Germinal center (tissue), 1 donor: ENCODE measurements at regions not wholly inside any gene's neighbourhood (a gene's known extent, or its start where the extent isn't known, plus 50 kb on each side); places are given as distances from the start of the nearest gene placed in this dataset.
"Not testable (repeated sequence)": the region's sequence is repeated elsewhere in the genome, so short reads cannot be mapped to it uniquely, and the experiment has no call there.

Source experiments
- DNase-seq: peaks from one replicate; pipeline ENCODE4 v3.0.0; 2012; ENCODE audit warnings: mixed read lengths, low spot score

DNA sequence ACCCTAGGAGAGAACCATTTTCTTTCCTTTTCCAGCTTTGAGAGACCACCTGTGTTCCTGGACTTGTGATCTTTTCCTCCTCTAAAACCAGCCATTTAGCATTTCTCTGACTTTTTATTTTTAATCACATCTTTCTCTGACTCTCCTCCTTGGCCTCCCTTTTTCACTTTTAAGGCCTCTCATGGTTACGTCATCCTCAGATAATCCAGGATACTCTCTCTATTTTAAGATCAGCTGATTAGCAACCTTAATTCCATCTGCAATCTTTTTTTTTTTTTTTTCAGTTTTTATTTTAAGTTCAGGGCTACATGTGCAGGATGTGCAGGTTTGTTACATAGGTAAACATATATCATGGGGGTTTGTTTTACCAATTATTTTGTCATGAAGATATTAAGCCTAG lies 54.0 kb downstream of the RFPL4B start:
- no peak for DNase-seq

DNA sequence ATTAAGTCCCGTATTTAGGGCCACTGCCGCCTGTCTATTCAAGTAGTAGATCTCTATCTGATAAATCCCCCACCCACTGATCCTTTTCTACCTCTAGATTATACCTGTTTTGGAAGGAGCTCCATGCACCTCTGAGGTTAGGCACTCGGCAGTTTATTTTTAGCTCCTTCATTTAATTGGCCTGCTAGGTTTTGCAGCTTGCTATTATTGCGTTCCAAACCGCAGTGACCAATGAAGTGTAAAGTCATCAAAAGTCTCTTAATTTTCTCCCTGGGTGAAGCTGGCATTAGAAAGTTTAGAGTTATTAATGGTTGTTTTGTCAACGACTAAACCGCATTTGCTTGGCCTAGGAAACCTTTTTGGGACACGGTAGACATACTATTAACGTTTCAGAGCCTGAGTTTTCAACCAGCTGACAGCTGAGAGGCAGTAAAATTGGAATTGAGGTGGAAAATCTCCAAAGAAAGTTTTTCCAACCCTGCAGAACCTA lies 60.0 kb downstream of the RFPL4B start:
- no peak for DNase-seq

DNA sequence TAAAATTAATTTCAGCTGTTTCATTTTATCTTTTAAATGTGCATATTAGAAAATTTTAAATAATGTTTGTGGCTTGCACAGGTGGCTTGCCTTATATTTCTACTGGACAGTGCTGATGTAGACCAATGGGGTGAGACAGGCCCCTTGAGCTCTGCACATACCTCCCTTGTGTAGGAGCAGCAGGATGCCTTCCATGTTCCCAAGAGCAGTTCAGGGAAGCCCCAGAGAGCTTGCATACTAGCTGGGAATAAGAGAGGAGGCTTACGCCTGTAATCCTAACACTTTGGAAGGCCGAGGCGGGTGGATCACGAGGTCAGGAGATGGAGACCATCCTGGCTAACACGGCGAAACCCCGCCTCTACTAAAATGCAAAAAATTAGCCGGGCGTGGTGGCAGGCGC lies 61.4 kb downstream of the RFPL4B start:
- DNase-seq: no peak

DNA sequence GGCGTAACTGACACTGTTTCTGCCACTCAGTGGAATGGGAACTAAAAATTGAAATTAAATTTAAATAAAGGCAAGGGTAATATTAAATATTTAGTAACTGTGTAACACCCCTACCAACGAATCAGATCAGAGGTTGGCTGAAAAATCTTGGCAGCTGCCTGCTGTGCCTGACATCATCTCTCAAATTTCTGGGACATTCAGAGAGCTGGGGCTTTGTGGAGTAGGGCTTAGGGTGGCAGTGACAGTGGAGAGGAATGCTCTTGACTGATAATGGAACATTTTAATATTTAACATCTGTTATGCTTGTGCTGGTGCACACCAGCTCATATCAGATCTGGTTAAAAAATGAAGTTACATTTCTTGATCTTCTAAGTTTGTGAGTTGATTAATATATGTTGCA lies 62.2 kb downstream of the RFPL4B start:
- no peak for DNase-seq

DNA sequence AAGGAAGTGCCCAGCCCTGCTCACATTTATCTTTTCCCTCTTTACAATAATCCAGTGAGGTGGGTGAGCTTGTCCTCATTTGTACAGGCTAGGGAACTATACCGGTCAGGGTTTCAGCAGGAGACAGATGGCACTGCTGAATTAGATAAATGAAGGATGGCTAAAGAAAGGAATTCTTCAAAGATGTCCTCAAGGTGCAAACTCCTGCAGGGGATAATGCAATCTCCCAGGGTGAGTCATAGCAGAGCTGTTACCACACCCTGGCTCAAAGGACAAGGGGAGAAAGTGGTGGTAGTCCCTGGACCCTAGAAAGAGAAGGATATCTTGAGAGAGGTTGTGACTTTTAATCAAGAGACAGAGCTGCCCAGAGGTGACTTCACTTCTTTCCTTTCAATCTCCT lies 66.7 kb downstream of the RFPL4B start:
- no peak for DNase-seq

DNA sequence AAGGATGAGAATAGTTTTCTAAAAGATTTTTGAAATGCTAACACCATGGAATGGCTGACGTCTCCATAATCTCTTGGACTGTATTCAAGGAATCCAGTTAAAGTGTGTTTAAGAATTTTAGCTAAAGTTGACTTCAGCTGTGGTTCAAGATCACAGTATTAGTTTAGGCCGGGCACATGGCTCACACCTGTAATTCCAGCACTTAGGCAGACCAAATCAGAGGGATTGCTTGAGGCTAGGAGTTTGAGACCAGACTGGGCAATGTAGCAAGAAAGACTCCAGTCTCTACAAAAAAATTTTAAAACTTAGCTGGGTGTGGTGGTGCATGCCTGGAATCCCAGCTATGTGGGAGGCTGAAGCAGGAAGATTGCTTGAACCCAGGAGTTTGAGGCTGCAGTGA lies 68.2 kb downstream of the RFPL4B start:
- no peak for DNase-seq

DNA sequence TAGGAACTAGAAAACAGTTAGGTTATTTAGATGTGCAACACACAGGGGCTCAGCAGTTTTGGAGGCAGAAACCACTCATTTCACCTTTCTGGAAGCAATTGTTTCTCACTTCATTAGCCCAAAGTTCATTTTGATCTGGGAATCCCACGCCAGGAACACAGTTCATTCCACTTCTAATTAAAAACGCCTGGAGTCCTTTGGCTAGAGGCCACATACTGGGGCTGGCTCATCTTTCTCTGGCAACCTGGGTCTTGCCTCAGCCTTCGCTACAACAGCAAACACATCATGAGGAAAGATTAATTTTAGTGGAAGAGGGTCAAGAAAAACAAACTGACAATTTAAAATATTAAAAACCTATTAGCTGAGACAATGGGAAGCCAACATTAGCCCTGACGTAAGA lies 69.7 kb downstream of the RFPL4B start:
- no peak for DNase-seq

DNA sequence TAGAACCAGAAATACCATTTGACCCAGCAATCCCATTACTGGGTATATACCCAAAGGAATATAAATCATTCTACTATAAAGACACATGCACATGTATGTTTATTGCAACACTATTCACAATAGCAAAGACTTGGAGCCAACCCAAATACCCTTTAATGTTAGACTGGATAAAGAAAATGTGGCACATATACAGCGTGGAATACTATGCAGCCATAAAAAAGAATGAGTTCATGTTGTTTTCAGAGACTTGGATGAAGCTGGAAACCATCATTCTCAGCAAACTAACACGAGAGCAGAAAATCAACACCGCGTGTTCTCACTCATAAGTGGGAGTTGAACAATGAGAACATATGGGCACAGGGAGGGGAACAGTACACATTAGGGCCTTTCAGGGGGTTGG lies 79.9 kb downstream of the RFPL4B start:
- DNase-seq: not testable (repeated sequence)

DNA sequence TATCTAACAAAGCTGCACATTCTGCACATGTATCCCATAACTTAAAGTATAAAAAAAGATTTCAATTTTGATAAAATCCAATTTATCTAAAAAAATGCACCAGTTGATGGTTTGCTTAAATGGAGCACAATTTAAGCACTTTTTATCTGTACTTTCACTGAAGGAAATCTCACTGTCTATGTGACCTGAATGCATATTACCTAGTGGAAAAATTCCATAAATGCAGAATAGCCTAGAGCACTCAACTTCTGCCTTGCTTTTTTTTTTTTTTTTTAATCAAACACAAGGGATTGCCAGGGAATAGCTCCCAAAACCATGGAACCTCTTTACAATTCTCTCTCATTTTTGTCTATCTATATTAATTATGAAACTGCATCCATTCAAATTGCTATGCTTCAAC lies 80.4 kb downstream of the RFPL4B start:
- no peak for DNase-seq

DNA sequence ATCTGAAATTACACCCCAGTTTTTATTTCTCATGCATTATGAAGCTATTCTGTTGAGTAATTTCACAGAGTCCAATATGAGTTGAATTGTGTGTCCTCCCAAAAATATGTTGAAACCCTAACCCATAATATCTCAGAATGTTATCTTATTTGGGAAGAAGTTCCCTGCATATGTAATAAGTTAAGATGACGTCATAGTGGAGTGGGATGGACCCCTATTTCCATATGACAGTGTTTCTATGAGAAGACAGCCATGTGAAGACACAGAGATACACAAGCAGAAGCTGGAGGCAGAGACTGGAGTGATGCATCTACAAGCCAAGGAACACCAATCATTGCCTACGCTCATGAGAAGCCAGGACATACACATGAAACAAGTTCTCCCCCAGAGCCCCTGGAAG lies 81.3 kb downstream of the RFPL4B start:
- DNase-seq: no peak

DNA sequence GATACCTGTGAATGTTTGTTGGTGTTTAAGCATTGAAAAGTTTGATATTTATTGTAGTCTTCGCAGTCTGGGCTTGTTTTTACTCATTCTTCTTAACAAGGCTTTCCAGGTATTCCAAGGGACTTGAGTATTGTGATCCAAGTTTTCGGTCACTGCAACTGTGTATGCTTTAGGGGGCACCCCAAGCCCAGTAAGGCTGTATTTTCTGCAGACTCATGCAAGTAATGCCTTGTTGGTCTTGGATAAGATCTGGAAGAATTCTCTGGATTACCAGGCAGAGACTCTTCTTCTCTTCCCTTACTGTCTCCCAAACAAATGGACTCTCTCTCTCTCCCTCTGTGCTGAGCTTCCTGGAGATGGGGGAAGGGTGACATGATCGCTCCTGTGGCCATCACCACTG lies 82.1 kb downstream of the RFPL4B start:
- DNase-seq: no peak

DNA sequence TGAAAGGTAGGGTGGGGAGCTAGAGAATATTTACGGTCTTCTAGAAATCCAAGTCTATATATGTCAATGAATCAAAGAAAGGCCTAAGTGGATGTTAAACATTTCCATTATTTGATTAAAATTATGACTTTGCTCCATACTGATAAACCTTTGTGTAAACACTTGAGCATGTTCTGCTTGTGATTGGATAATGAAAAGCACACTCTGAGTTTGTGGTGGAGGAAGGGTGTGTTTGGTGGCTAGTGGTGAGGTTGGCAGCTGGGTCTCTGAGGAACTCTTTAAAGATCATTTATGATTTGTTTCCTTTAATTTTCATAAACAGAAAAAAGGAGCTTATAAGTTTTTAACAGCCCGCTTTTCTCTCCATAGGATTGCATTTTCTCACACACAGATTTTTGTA lies 84.7 kb downstream of the RFPL4B start:
- DNase-seq: no peak

DNA sequence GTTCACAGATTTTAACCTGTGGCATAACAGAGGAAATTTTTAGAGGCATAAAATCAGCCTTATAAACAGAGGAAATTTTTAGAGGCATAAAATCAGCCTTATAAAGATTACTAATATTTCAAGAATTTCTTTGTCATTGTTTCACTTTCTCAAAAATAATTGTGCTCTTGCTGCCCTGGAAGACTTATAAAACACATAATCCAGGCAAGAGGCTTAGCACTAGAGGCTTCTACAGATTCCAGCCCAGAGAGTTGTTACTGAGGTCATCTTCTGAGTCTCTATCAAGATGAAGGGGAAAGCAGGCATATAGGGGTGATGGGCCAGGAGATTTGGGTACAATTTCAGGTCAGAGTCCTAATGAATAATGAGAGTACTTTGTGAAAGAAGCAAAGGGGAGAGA lies 85.7 kb downstream of the RFPL4B start:
- no peak for DNase-seq

DNA sequence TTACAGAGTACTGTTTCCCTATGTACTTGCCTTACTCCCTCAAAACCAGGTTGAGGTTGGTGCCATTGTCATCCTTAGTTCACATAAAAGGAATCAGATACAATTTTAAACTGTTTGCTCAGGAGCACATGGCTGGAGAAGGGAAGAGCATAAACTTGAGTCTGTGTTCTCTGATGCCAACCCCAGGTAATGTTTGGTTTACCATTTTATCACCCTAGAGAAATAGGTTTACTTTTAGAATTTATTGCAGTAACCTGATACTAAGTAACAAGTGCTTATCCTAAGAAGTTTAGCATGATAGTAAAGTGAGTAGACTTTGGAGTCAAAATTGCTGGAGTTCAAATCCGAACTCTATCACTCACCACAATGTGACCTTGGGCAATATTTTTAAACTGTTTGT lies 86.3 kb downstream of the RFPL4B start:
- DNase-seq: no peak

DNA sequence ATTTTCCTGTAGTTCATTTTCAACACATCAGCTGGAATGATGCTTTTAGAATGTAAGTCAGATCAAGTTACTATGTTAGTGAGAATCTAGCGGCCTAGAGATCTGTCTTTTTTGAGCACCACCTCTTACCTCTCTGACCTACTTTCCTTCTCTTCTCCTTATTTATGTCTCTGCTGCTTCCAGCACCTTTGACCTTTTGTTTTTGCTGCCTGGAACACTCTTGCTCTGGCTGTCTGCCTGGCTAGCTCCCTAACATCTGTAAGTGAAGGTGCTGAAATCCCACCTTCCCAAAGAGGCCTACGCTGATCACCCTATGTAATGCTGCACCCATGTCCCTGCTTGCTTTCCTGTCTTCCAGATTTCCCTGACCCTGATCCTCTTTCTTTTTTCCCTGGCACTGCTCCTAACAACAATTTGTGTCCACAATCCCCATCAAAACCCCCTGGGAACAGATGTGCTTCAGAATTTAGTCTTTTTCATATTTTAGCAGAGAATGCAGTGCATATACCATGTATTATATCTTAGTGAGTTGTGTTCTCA lies 87.8 kb downstream of the RFPL4B start:
- no peak for DNase-seq

DNA sequence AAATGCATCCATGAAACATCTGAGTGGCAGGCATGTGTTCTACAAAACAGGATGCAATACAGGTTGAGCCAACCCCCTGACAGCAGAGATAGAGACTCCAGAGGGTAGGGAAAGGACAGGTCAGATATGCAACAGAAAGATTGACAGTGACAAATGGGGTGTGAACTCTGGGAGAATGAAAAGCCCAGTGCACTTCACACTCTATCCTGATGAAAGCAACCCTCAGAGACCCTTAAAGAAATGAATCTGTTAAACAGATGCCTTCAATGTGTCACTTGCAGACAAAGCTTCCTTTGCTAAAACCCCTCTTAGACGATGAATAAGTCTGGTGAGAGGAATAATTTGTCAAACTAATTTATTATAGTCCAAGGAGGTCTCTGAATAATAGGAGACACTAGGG lies 89.9 kb downstream of the RFPL4B start:
- DNase-seq: no peak

DNA sequence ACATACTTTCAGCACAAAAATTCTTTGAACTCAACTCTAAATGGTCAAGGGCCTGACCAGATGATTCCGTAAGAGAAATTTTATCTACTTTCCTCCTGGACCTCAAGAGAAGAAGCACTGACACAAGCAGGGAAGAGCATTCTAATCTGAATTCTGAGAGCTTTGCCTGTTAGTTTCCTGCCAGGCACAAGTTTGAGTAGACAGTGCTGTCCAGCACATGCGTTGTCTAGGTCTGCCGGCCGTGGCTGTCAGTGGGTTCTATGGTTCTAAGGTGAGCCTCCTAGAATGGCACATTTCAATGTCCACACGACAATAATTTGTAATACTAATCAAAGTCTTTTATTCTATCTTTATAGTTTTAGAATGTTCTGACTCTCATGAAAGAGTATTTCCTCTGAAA lies 91.9 kb downstream of the RFPL4B start:
- DNase-seq: no peak

DNA sequence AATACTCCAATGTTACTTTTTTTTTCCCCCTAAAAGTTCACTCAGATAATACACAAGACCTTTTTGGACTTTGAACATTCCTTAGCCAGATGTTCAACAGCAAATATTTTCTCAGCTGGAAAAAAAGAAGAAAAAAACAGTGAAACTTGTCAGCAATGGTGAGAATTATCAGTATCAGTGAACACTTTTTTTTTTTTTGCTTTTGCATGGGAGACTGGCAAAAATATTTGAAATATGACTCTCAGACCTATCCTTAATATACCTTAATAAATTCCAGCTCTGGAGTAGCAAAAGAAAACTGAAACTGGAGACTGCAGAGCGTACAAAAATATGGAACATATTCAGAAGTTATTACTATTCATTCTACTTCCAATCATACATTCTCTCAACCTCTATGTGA lies 92.3 kb downstream of the RFPL4B start:
- DNase-seq: no peak

DNA sequence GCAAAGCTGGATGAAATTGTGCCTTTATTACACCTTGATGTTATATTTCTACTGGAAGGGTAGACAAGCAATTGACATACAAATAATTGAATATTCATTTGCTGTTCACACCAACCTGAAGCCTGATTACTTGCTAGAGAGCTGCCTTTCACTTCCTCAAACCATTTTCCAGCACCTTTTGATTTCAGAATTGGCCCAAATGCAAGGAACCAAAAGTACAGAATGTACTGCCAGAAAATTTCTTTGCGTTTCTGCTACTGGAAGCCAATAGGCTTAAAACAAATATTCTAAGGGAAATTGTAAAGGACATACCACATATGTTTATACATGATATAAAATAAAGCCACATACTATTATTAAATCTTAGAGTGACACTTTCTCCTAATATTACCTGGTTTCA lies 94.5 kb downstream of the RFPL4B start:
- DNase-seq: no peak

DNA sequence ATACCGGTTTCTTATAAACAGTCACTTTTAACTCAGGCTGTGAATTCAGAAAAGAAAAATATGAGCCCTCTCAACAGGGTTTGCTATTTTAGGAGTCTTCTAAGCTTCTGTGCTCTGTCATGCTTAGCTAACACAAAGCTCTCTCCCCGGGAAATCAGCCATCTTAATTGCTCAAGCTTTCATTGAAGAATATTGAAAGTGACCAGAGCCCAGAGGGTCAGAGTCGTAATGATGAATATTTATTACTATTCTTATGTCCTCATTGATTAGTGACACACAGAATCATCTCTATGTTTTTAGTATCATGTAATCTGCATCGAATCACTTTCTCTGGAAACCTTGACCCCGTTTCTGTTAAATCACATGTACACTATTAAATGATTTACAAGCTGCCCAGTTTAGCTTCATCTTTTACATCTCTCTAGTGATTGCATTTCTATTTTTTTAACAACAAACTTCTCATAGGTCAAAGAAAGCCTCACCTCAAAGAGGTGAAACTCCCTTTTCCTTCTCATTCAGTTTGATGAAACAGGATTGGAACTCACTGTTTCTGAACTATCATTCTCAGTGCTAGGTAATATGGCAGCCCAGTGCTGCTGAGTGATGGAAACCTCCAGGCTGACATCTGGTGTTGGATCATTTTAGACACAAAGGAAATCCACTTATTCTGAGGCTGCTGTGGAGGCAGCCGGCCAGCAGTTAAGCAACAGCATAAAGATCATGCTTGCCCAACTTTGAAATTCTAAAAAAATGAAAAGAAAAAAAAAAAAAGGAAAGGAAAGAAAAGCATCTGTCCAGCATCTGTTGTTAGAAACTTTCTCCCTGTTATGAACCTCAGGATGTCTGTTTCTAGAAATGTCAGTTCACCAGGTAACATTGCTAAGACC lies 96.3 kb downstream of the RFPL4B start:
- no peak for DNase-seq

DNA sequence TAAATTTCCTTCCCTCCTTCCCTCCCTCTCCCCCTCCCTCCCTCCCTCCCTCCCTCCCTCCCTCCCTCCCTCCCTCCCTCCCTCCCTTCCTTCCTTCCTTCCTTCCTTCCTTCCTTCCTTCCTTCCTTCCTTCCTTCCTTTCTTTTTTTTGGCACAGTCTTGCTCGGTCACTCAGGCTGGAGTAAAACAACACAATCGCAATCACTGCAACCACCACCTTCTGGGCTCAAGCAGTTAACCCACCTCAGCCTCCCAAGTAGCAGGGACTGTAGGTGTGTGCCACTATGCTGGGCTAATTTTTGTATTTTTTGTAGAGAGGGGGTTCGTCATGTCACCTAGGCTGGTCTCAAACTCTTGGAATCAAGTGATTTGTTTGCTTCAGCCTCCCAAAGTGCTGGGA lies 101.7 kb downstream of the RFPL4B start:
- DNase-seq: not testable (repeated sequence)

DNA sequence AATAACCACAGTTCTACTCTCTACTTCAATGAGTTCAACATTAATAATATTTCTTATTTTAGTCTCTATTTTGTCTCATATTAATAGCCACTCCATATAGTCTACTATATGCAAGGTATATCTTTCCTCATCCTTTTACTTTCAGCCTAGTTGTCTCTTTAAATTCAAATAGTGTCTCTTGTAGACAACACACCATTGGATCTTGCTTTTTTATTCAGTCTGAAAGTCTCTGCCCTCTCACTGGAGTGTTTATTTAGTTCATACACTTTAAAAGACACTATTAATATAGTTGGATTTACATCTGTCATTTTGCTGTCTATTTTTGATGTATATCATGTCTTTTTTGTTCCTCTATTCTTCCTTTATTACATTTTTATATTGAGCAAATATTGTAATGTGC lies 103.5 kb downstream of the RFPL4B start:
- DNase-seq: no peak

DNA sequence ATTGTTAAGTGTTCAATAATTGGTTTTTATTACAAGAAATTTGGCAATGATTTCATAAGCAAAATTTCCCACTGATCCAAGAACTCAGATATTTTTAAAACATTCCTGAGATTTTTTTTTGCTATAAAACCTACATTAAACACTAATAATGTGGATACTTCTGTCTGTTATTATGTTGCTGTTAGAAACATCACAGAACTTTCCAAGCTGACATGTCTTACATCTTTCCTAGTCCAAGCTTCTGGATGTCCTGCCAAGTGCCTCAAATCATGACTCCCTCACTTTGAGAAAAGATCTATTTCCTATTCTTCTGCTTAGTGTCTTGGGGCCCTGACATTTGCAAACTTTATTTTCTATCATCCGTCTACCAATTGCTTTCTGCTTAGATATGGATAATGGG lies 110.8 kb downstream of the RFPL4B start:
- no peak for DNase-seq

DNA sequence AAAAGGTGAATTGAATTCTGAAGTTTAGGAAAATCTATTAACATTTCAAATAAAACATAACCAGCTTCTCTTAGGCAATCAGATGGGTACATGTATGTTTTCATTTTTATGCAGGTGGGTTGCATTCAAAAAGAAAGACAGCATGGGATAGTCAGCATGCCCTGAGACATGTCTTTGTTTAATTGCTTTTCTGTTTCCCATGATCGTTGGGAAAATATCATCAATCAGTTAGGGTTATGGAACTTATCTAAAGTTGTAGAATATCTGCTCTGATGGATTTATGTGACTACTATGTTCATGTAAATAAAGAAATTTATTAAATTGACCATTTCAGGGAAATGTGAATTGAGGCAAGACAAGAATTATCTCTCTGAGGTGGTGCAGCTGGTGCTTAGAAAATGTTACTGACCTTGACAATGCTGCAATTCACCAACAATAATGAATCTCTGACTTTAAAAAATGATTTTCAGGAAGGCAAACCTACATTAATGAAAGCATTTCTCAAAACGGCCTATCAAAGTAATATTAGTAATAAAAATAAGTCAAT lies 112.7 kb downstream of the RFPL4B start:
- DNase-seq: no peak
